GM23338 (cell line): ENCODE measurements at regions not wholly inside any gene's neighbourhood (a gene's known extent, or its start where the extent isn't known, plus 50 kb on each side); places are given as distances from the start of the nearest gene placed in this dataset.

Experiments
- ATAC-seq: fragments of 200-7000 bp; cut with Tn5 transposase; 3 replicates; pipeline ENCODE4 v1.9.1; 2020
- DNase-seq: peaks from one replicate; pipeline ENCODE4 v3.0.0-alpha.2; 2015; ENCODE audit warnings: low spot score
- H2AFZ ChIP-seq: fragments of 200-600 bp; sonication (generic); 2 replicates; pipeline ENCODE4 v1.8.0; 2016; ENCODE audit warnings: antibody characterized with exemption, mild to moderate bottlenecking, moderate library complexity
- H3F3A ChIP-seq: fragments of 200-600 bp; sonication (generic); replicated peaks from 2 replicates; pipeline ENCODE4 v1.8.0; 2017; ENCODE audit warnings: antibody characterized with exemption, mixed run types, low read depth
- H3K27ac ChIP-seq: fragments of 200-600 bp; sonication (generic); 2 replicates; pipeline ENCODE4 v1.6.1; 2016; ENCODE audit warnings: low read depth
- H3K27me3 ChIP-seq: fragments of 200-600 bp; sonication (generic); 2 replicates; pipeline ENCODE4 v1.8.0; 2016; ENCODE audit warnings: mild to moderate bottlenecking, mixed run types, moderate library complexity; ENCODE audit not compliant: insufficient read depth
- H3K36me3 ChIP-seq: fragments of 200-600 bp; sonication (generic); 2 replicates; pipeline ENCODE4 v1.8.0; 2016; ENCODE audit warnings: mild to moderate bottlenecking; ENCODE audit not compliant: insufficient read depth
- H3K4me1 ChIP-seq: fragments of 200-600 bp; sonication (generic); 2 replicates; pipeline ENCODE4 v1.8.0; 2016; ENCODE audit warnings: mild to moderate bottlenecking, moderate library complexity; ENCODE audit not compliant: insufficient read depth
- H3K4me2 ChIP-seq: fragments of 200-600 bp; sonication (generic); 2 replicates; pipeline ENCODE4 v1.7.1; 2017; ENCODE audit warnings: mixed run types
- H3K4me3 ChIP-seq: fragments of 200-600 bp; sonication (generic); 2 replicates; pipeline ENCODE4 v1.6.1; 2016; ENCODE audit warnings: mixed run types
- H3K79me2 ChIP-seq: fragments of 200-600 bp; sonication (generic); replicated peaks from 2 replicates; pipeline ENCODE4 v1.8.0; 2017; ENCODE audit warnings: mild to moderate bottlenecking; ENCODE audit not compliant: insufficient read depth
- H3K9me2 ChIP-seq: fragments of 200-600 bp; sonication (generic); 2 replicates; pipeline ENCODE4 v1.8.0; 2017; ENCODE audit not compliant: insufficient read depth
- H4K20me1 ChIP-seq: fragments of 200-600 bp; sonication (generic); replicated peaks from 2 replicates; pipeline ENCODE4 v1.8.0; 2017; ENCODE audit warnings: mild to moderate bottlenecking; ENCODE audit not compliant: insufficient read depth
- H3K27ac Mint-ChIP-seq: 2 replicates; pipeline ENCODE4 v1.8.0; 2020; ENCODE audit warnings: inconsistent platforms, mild to moderate bottlenecking, moderate library complexity, mixed read lengths
- H3K27me3 Mint-ChIP-seq: 3 replicates; pipeline ENCODE4 v1.8.0; 2022; ENCODE audit warnings: low read depth, mild to moderate bottlenecking, moderate library complexity, mixed read lengths, inconsistent platforms; ENCODE audit not compliant: insufficient read depth, poor library complexity
- H3K36me3 Mint-ChIP-seq: 3 replicates; pipeline ENCODE4 v1.8.0; 2021; ENCODE audit warnings: low read depth, mild to moderate bottlenecking, inconsistent platforms, moderate library complexity, mixed read lengths
- H3K4me1 Mint-ChIP-seq: 3 replicates; pipeline ENCODE4 v1.8.0; 2020; ENCODE audit warnings: mild to moderate bottlenecking, inconsistent platforms, mixed read lengths
- H3K4me3 Mint-ChIP-seq: 3 replicates; pipeline ENCODE4 v1.8.0; 2021; ENCODE audit warnings: moderate library complexity, mild to moderate bottlenecking, inconsistent platforms, mixed read lengths
- H3K9me3 Mint-ChIP-seq: 3 replicates; pipeline ENCODE4 v1.8.0; 2020; ENCODE audit warnings: moderate library complexity, mild to moderate bottlenecking, inconsistent platforms, mixed read lengths
- CREB1 ChIP-seq: fragments of 250-450 bp; sonication (Bioruptor Pico); IDR thresholded peaks from 2 replicates; pipeline ENCODE4 v1.5.0; 2020; ENCODE audit warnings: low read depth, mild to moderate bottlenecking, moderate library complexity
- CTCF ChIP-seq, 2 experiments: fragments of 200-600 bp in 1 of 2; sonication (generic) in 1 of 2; conservative IDR thresholded peaks; 2 replicates each; pipeline versions ENCODE4 v1.5.1 to v1.6.1; 2016 to 2017; ENCODE audit warnings: antibody characterized with exemption in 2 of 2, low read depth in 2 of 2, mild to moderate bottlenecking in 2 of 2, moderate library complexity in 1 of 2
- ETS1 ChIP-seq: IDR thresholded peaks from 2 replicates; pipeline ENCODE4 v1.6.1; 2016; ENCODE audit warnings: antibody characterized with exemption
- EZH2 ChIP-seq: fragments of 200-600 bp; sonication (generic); IDR thresholded peaks from one replicate; pipeline ENCODE4 v1.8.0; 2017; ENCODE audit warnings: antibody characterized with exemption, mild to moderate bottlenecking, low read depth; ENCODE audit not compliant: unreplicated experiment
- EZH2phosphoT487 ChIP-seq: fragments of 200-600 bp; sonication (generic); IDR thresholded peaks from one replicate; pipeline ENCODE4 v1.8.1; 2018; ENCODE audit warnings: antibody characterized with exemption; ENCODE audit not compliant: unreplicated experiment
- JUNB ChIP-seq: IDR thresholded peaks from one replicate; pipeline ENCODE4 v1.6.1; 2016; ENCODE audit warnings: antibody characterized with exemption; ENCODE audit not compliant: unreplicated experiment
- NANOG ChIP-seq: IDR thresholded peaks from 2 replicates; pipeline ENCODE4 v1.6.1; 2016; ENCODE audit warnings: antibody characterized with exemption, borderline replicate concordance
- POLR2AphosphoS5 ChIP-seq: IDR thresholded peaks from 2 replicates; pipeline ENCODE4 v1.6.1; 2016; ENCODE audit warnings: antibody characterized with exemption, low read depth
- REST ChIP-seq: IDR thresholded peaks from one replicate; pipeline ENCODE4 v1.6.1; 2018; ENCODE audit warnings: antibody characterized with exemption; ENCODE audit not compliant: unreplicated experiment
- STAT1 ChIP-seq: IDR thresholded peaks from one replicate; pipeline ENCODE4 v1.6.1; 2016; ENCODE audit warnings: antibody characterized with exemption; ENCODE audit not compliant: unreplicated experiment
- ZNF114 ChIP-seq: fragments of 250-450 bp; sonication (Bioruptor Pico); IDR thresholded peaks from 2 replicates; pipeline ENCODE4 v1.5.0; 2020; ENCODE audit warnings: mild to moderate bottlenecking, moderate library complexity
- ZNF331 ChIP-seq: fragments of 250-450 bp; sonication (Bioruptor Pico); IDR thresholded peaks from 2 replicates; pipeline ENCODE4 v1.5.0; 2020; ENCODE audit warnings: low read depth, mild to moderate bottlenecking, moderate library complexity
- ZNF462 ChIP-seq: fragments of 250-450 bp; sonication (Bioruptor Pico); IDR thresholded peaks from 2 replicates; pipeline ENCODE4 v1.5.0; 2020; ENCODE audit warnings: mild to moderate bottlenecking, moderate library complexity

- TF ChIP-seq ZNF331 (CRISPR knock-in tag): no peak
These were observed 366.1 kb downstream of the EN1 start (continued) for GRCh38 chr2:118481299-118481698.

DNA sequence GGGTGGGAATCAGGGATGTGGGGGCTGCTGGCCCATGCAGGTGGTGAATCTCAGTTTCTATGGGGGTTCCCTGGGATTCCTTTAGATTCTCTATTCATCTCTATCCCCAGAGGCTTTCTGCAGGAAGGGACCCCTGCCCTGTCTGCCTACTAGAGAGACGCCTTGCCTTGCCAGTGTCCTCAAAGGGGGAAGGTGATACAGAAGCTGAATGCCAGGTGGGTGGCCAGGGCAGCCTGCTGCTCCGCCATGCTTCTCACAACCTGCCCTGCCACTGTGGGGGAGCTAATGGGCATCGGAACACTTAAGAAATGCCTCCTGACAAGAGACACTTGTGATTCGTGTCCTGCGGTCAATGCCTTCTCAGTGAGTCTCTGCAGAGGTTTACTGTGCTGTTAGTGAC is 368.4 kb downstream of the EN1 start:
- Mint-ChIP-seq H3K36me3 (no peaks in the 10 kb centered on the region), H3K27me3 (peaks cover 2% of the 10 kb centered on the region), H3K4me3 (no peak overlapping the region), H3K27ac (no peak overlapping the region), H3K4me1 (peaks cover 28% of the 10 kb centered on the region), H3K9me3 (no peaks in the 10 kb centered on the region)
- Histone ChIP-seq H3K36me3 (no peaks in the 10 kb centered on the region), H2AFZ (peak overlapping the region; percentile 77; the same call in 1 of the 2 replicates), H3K4me2 (no peak overlapping the region), H3K79me2 (no peaks in the 10 kb centered on the region), H3K27ac (no peak overlapping the region), H3K27me3 (no peaks in the 10 kb centered on the region), H3K4me3 (no peak overlapping the region), H3F3A (no peaks in the 10 kb centered on the region), H4K20me1 (no peaks in the 10 kb centered on the region), H3K9me2 (no peaks in the 10 kb centered on the region), H3K4me1 (peaks cover 16% of the 10 kb centered on the region)
- DNase-seq: no peak
- ATAC-seq: no peak
- TF ChIP-seq ZNF462 (no peak), CREB1 (no peak), STAT1 (no peak), ETS1 (no peak), EZH2 (no peak), ZNF331 (CRISPR knock-in tag) (no peak), REST (no peak), EZH2phosphoT487 (no peak), NANOG (no peak), CTCF (conservative IDR thresholded peaks at IDR 0.05; ENCODE audit: low read depth in 2 of 2) (no peak), ZNF114 (CRISPR knock-in tag) (no peak), POLR2AphosphoS5 (no peak), JUNB (no peak)
